ENCODE measurements at regions not wholly inside any gene's neighbourhood (a gene's known extent, or its start where the extent isn't known, plus 50 kb on each side); places are given as distances from the start of the nearest gene placed in this dataset.

- Histone ChIP-seq H3K27me3 (replicated peaks; ENCODE audit: insufficient read depth) (no peaks in the 10 kb centered on the region), H3K4me3 (no peak overlapping the region), H3K4me1 (ENCODE audit: control insufficient read depth in 1 of 2, low read depth in 2 of 2) (no peaks in the 10 kb centered on the region), H3K36me3 (no peaks in the 10 kb centered on the region), H3K9me3 (no peaks in the 10 kb centered on the region), H3K27ac (no peak overlapping the region)
- ATAC-seq (ENCODE audit: insufficient number of reproducible peaks, low FRiP score, low read depth) (no peak), DNase-seq (ENCODE audit: low spot score) (no peak)
- TF ChIP-seq CTCF (IDR thresholded peaks at IDR 0.05): no peak
These were observed 280.3 kb upstream of the TUT7 start for GRCh38 chr9:86634501-86634900.

GRCh38 chr9:86633945-86634344 is 279.7 kb upstream of the TUT7 start:
- H3K36me3 ChIP-seq: no peaks in the 10 kb centered on the region
- no peaks in the 10 kb centered on the region for H3K4me1 ChIP-seq (ENCODE audit: control insufficient read depth in 1 of 2, low read depth in 2 of 2)
- H3K27me3 ChIP-seq (replicated peaks; ENCODE audit: insufficient read depth): no peaks in the 10 kb centered on the region
- no peaks in the 10 kb centered on the region for H3K9me3 ChIP-seq
- no peak for TF ChIP-seq CTCF (IDR thresholded peaks at IDR 0.05)
- H3K27ac ChIP-seq: no peak overlapping the region
- H3K4me3 ChIP-seq: no peak overlapping the region
- DNase-seq (ENCODE audit: low spot score): no peak
- ATAC-seq (ENCODE audit: insufficient number of reproducible peaks, low FRiP score, low read depth): no peak

- Histone ChIP-seq H3K27me3 (replicated peaks; ENCODE audit: insufficient read depth) (no peaks in the 10 kb centered on the region), H3K4me1 (ENCODE audit: control insufficient read depth in 1 of 2, low read depth in 2 of 2) (no peaks in the 10 kb centered on the region), H3K9me3 (no peaks in the 10 kb centered on the region), H3K4me3 (no peak overlapping the region), H3K27ac (no peak overlapping the region), H3K36me3 (no peaks in the 10 kb centered on the region)
- DNase-seq (ENCODE audit: low spot score): no peak
- no peak for TF ChIP-seq CTCF (IDR thresholded peaks at IDR 0.05)
- ATAC-seq (ENCODE audit: insufficient number of reproducible peaks, low FRiP score, low read depth): no peak
These were observed 278.3 kb upstream of the TUT7 start for GRCh38 chr9:86632537-86632936.

GRCh38 chr9:86629530-86629929 is 275.3 kb upstream of the TUT7 start:
- DNase-seq (ENCODE audit: low spot score) (no peak), ATAC-seq (ENCODE audit: insufficient number of reproducible peaks, low FRiP score, low read depth) (no peak)
- H3K27ac ChIP-seq: no peak overlapping the region
- no peaks in the 10 kb centered on the region for H3K27me3 ChIP-seq (replicated peaks; ENCODE audit: insufficient read depth)
- H3K9me3 ChIP-seq: no peaks in the 10 kb centered on the region
- no peaks in the 10 kb centered on the region for H3K36me3 ChIP-seq
- TF ChIP-seq CTCF (IDR thresholded peaks at IDR 0.05): no peak
- peaks cover 0 to 5% of the 10 kb centered on the region in 2 donors for H3K4me1 ChIP-seq (ENCODE audit: control insufficient read depth in 1 of 2, low read depth in 2 of 2)
- H3K4me3 ChIP-seq: no peak overlapping the region

- DNase-seq (ENCODE audit: low spot score): no peak
- no peak overlapping the region for H3K27ac ChIP-seq
These were observed 272.6 kb upstream of the TUT7 start for GRCh38 chr9:86626802-86627201.

More at GRCh38 chr9:86626802-86627201, 272.6 kb upstream of the TUT7 start:
- Histone ChIP-seq H3K36me3 (no peaks in the 10 kb centered on the region), H3K27me3 (replicated peaks; ENCODE audit: insufficient read depth) (no peaks in the 10 kb centered on the region), H3K4me1 (ENCODE audit: control insufficient read depth in 1 of 2, low read depth in 2 of 2) (peaks cover 0 to 10% of the 10 kb centered on the region in 2 donors), H3K4me3 (no peak overlapping the region), H3K9me3 (no peaks in the 10 kb centered on the region)
- no peak for ATAC-seq (ENCODE audit: insufficient number of reproducible peaks, low FRiP score, low read depth)
- TF ChIP-seq CTCF (IDR thresholded peaks at IDR 0.05): no peak

Data from thoracic aorta (tissue), 2 donors.